NCI-H128 (cell line): ENCODE measurements at regions not wholly inside any gene's neighbourhood (a gene's known extent, or its start where the extent isn't known, plus 50 kb on each side); places are given as distances from the start of the nearest gene placed in this dataset.
"Not testable (repeated sequence)": the region's sequence is repeated elsewhere in the genome, so short reads cannot be mapped to it uniquely, and the experiment has no call there.

Experiments
- DNase-seq: peaks from one replicate; lab custom pipeline; 2025; ENCODE audit not compliant: unreplicated experiment; lab: John Stamatoyannopoulos, UW

GRCh38 chr13:107827840-107828549 lies 387.3 kb downstream of the LIG4 start:
- no peak for DNase-seq

GRCh38 chr13:107824635-107825034 lies 390.7 kb downstream of the LIG4 start:
- DNase-seq, result peak; percentile 39

GRCh38 chr13:107822006-107822405 lies 393.3 kb downstream of the LIG4 start:
- DNase-seq, result no peak

GRCh38 chr13:107821492-107821891 lies 393.8 kb downstream of the LIG4 start:
- DNase-seq, result no peak

- no peak for DNase-seq
Measured at GRCh38 chr13:107819071-107819470, 396.3 kb downstream of the LIG4 start.

- no peak for DNase-seq
Measured at GRCh38 chr13:107817647-107818287, 397.6 kb downstream of the LIG4 start.

- DNase-seq, result no peak
Measured at GRCh38 chr13:107812014-107812412, 403.3 kb downstream of the LIG4 start.

GRCh38 chr13:107811233-107812013 lies 403.9 kb downstream of the LIG4 start:
- DNase-seq, result no peak

GRCh38 chr13:107809125-107809524 lies 406.2 kb downstream of the LIG4 start:
- DNase-seq, result no peak

- no peak for DNase-seq
Measured at GRCh38 chr13:107808389-107808788, 406.9 kb downstream of the LIG4 start.

- DNase-seq, result peak; percentile 28
Measured at GRCh38 chr13:107807306-107808073, 407.8 kb downstream of the LIG4 start.

GRCh38 chr13:107806726-107807125 lies 408.6 kb downstream of the LIG4 start:
- DNase-seq, result no peak

GRCh38 chr13:107803822-107804495 lies 411.4 kb downstream of the LIG4 start:
- DNase-seq, result no peak

GRCh38 chr13:107801621-107802020 lies 413.7 kb downstream of the LIG4 start:
- DNase-seq, result no peak

GRCh38 chr13:107799001-107799400 lies 416.3 kb downstream of the LIG4 start:
- DNase-seq, result no peak

GRCh38 chr13:107790397-107790796 lies 424.9 kb downstream of the LIG4 start:
- no peak for DNase-seq

GRCh38 chr13:107788464-107789165 lies 426.7 kb downstream of the LIG4 start:
- DNase-seq, result no peak

GRCh38 chr13:107782646-107783045 lies 432.7 kb downstream of the LIG4 start:
- not testable (repeated sequence) for DNase-seq

GRCh38 chr13:107778094-107778493 lies 437.2 kb downstream of the LIG4 start:
- no peak for DNase-seq

GRCh38 chr13:107770541-107770940 lies 444.8 kb downstream of the LIG4 start:
- DNase-seq, result no peak
